WTC11 (cell line): ENCODE measurements at regions not wholly inside any gene's neighbourhood (a gene's known extent, or its start where the extent isn't known, plus 50 kb on each side); places are given as distances from the start of the nearest gene placed in this dataset.

Experiments used
- ATAC-seq: fragments of 200-7000 bp; cut with Tn5 transposase; 2 replicates; pipeline ENCODE4 v1.10.0; 2021; ENCODE audit warnings: mild to moderate bottlenecking, moderate library complexity
- CTCF ChIA-PET: fragments of 300-600 bp; sonication (Branson Sonifier 250); formaldehyde crosslinking; loops from one replicate; lab custom pipeline; 2021; ENCODE audit warnings: antibody characterized with exemption; lab: Charles Lee
- POLR2A ChIA-PET: fragments of 350-600 bp; sonication (Branson Sonifier 250); formaldehyde crosslinking; loops from one replicate; lab custom pipeline; 2021; ENCODE audit warnings: antibody characterized with exemption; lab: Charles Lee
- DNase-seq: peaks from one replicate; pipeline ENCODE4 v3.0.0; 2021; ENCODE audit warnings: low spot score
- H3K27ac Mint-ChIP-seq: 2 replicates; pipeline ENCODE4 v1.8.0; 2021; ENCODE audit warnings: mixed read lengths
- H3K27me3 Mint-ChIP-seq: 2 replicates; pipeline ENCODE4 v1.8.0; 2021; ENCODE audit warnings: low read depth, mild to moderate bottlenecking, moderate library complexity, mixed read lengths
- H3K36me3 Mint-ChIP-seq: 2 replicates; pipeline ENCODE4 v1.8.0; 2021; ENCODE audit warnings: mixed read lengths
- H3K4me1 Mint-ChIP-seq: 2 replicates; pipeline ENCODE4 v1.8.0; 2022; ENCODE audit warnings: mixed read lengths
- H3K4me3 Mint-ChIP-seq: 2 replicates; pipeline ENCODE4 v1.8.0; 2021; ENCODE audit warnings: mild to moderate bottlenecking, moderate library complexity, mixed read lengths
- H3K9me3 Mint-ChIP-seq: 2 replicates; pipeline ENCODE4 v1.8.0; 2021; ENCODE audit warnings: mixed read lengths
- CREB1 ChIP-seq: sonication (generic); formaldehyde crosslinking; IDR thresholded peaks from 2 replicates; pipeline ENCODE4 v1.8.0; 2023; ENCODE audit warnings: mild to moderate bottlenecking, missing genetic modification reagents
- E2F5 ChIP-seq: sonication (generic); formaldehyde crosslinking; IDR thresholded peaks from 2 replicates; pipeline ENCODE4 v1.8.1; 2022; ENCODE audit warnings: mild to moderate bottlenecking, moderate library complexity, missing genetic modification reagents
- GABPB1 ChIP-seq: sonication (generic); formaldehyde crosslinking; IDR thresholded peaks from 2 replicates; pipeline ENCODE4 v1.8.1; 2023; ENCODE audit warnings: mild to moderate bottlenecking, missing genetic modification reagents
- GRHL2 ChIP-seq: fragments of 250-450 bp; sonication (Bioruptor Pico); IDR thresholded peaks from 2 replicates; pipeline ENCODE4 v1.8.0; 2022; ENCODE audit warnings: mild to moderate bottlenecking, moderate library complexity; ENCODE audit not compliant: insufficient replicate concordance, severe bottlenecking
- GTF2I ChIP-seq: fragments of 250-450 bp; sonication (Bioruptor Pico); conservative IDR thresholded peaks from 2 replicates; pipeline ENCODE4 v1.4.0; 2021; ENCODE audit warnings: mild to moderate bottlenecking
- JAZF1 ChIP-seq: fragments of 250-450 bp; sonication (Bioruptor Pico); IDR thresholded peaks from 2 replicates; pipeline ENCODE4 v1.9.0; 2021; ENCODE audit warnings: moderate library complexity, mild to moderate bottlenecking, inconsistent platforms
- JUN ChIP-seq: sonication (generic); formaldehyde crosslinking; IDR thresholded peaks from 2 replicates; pipeline ENCODE4 v1.8.0; 2023; ENCODE audit warnings: mild to moderate bottlenecking, missing genetic modification reagents
- NR3C1 ChIP-seq: sonication (generic); formaldehyde crosslinking; conservative IDR thresholded peaks from 2 replicates; pipeline ENCODE4 v1.8.1; 2023; ENCODE audit warnings: low read depth, mild to moderate bottlenecking, missing genetic modification reagents
- OVOL2 ChIP-seq: fragments of 250-450 bp; sonication (Bioruptor Pico); IDR thresholded peaks from 2 replicates; pipeline ENCODE4 v1.9.0; 2021; ENCODE audit warnings: mild to moderate bottlenecking, borderline replicate concordance
- TEAD4 ChIP-seq: sonication (generic); formaldehyde crosslinking; IDR thresholded peaks from 2 replicates; pipeline ENCODE4 v1.8.0; 2022; ENCODE audit warnings: mild to moderate bottlenecking, missing genetic modification reagents
- ZBTB21 ChIP-seq: sonication (generic); formaldehyde crosslinking; IDR thresholded peaks from 2 replicates; pipeline ENCODE4 v1.8.1; 2023; ENCODE audit warnings: mild to moderate bottlenecking, missing genetic modification reagents, borderline replicate concordance
- ZBTB43 ChIP-seq: sonication (generic); formaldehyde crosslinking; IDR thresholded peaks from 2 replicates; pipeline ENCODE4 v1.8.1; 2023; ENCODE audit warnings: mild to moderate bottlenecking, missing genetic modification reagents
- ZNF219 ChIP-seq: sonication (generic); formaldehyde crosslinking; IDR thresholded peaks from 2 replicates; pipeline ENCODE4 v1.8.0; 2023; ENCODE audit warnings: missing genetic modification reagents, mild to moderate bottlenecking, borderline replicate concordance
- ZNF416 ChIP-seq: fragments of 250-450 bp; sonication (Bioruptor Pico); IDR thresholded peaks from 2 replicates; pipeline ENCODE4 v1.9.0; 2021; ENCODE audit warnings: mild to moderate bottlenecking, inconsistent platforms
- ZNF512 ChIP-seq: sonication (generic); formaldehyde crosslinking; IDR thresholded peaks from 2 replicates; pipeline ENCODE4 v1.8.1; 2022; ENCODE audit warnings: missing genetic modification reagents, borderline replicate concordance
- ZNF532 ChIP-seq: fragments of 250-450 bp; sonication (Bioruptor Pico); IDR thresholded peaks from 2 replicates; pipeline ENCODE4 v1.9.0; 2021; ENCODE audit warnings: mild to moderate bottlenecking, borderline replicate concordance
- TF ChIP-seq, protein P1 (sequence below): fragments of 250-450 bp; sonication (Bioruptor Pico); IDR thresholded peaks from 2 replicates; pipeline ENCODE4 v2.1.2; 2022; ENCODE audit warnings: mild to moderate bottlenecking, moderate library complexity
- TF ChIP-seq, protein P2 (sequence below): sonication (generic); formaldehyde crosslinking; IDR thresholded peaks from 2 replicates; pipeline ENCODE4 v1.8.0; 2022; ENCODE audit warnings: mild to moderate bottlenecking, missing genetic modification reagents
- TF ChIP-seq, protein P3 (sequence below): sonication (generic); formaldehyde crosslinking; IDR thresholded peaks from 2 replicates; pipeline ENCODE4 v1.8.1; 2023; ENCODE audit warnings: mild to moderate bottlenecking, moderate library complexity, missing genetic modification reagents

DNA sequence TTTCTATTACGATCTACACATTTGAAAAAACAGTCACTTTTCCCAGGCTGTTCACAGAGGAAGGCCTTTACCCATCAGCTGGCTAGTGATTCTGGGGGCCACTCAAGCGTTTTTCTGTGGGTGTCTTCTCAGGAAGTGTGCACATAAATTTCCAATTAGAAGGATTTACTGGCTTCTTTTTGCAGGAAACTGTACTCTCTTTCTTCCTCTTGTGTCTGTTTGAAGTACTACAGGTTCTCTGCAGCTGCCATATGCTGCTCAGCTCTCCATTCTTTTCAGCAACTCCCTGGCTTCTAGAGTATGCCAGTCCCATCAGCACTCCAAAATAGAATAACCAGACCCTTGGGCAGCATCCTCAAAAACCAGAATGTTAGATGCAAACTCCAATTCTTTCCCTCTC lies 110.4 kb upstream of the NAV3 start:
- H3K4me1 Mint-ChIP-seq: no peaks in the 10 kb centered on the region
- H3K4me3 Mint-ChIP-seq: no peak overlapping the region
- no peak for DNase-seq
- TF ChIP-seq TEAD4 (CRISPR knock-in tag) (no peak), ZNF532 (CRISPR knock-in tag) (no peak), NR3C1 (no peak), GTF2I (CRISPR knock-in tag) (no peak), E2F5 (no peak), ZNF219 (CRISPR knock-in tag) (no peak), OVOL2 (CRISPR knock-in tag) (no peak), ZNF416 (CRISPR knock-in tag) (no peak), ZNF512 (CRISPR knock-in tag) (no peak), CREB1 (no peak), GABPB1 (CRISPR knock-in tag) (no peak)
- TF ChIP-seq, protein P1, sequence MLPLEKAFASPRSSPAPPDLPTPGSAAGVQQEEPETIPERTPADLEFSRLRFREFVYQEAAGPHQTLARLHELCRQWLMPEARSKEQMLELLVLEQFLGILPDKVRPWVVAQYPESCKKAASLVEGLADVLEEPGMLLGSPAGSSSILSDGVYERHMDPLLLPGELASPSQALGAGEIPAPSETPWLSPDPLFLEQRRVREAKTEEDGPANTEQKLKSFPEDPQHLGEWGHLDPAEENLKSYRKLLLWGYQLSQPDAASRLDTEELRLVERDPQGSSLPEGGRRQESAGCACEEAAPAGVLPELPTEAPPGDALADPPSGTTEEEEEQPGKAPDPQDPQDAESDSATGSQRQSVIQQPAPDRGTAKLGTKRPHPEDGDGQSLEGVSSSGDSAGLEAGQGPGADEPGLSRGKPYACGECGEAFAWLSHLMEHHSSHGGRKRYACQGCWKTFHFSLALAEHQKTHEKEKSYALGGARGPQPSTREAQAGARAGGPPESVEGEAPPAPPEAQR (CRISPR knock-in tag): no peak
- TF ChIP-seq, protein P2, sequence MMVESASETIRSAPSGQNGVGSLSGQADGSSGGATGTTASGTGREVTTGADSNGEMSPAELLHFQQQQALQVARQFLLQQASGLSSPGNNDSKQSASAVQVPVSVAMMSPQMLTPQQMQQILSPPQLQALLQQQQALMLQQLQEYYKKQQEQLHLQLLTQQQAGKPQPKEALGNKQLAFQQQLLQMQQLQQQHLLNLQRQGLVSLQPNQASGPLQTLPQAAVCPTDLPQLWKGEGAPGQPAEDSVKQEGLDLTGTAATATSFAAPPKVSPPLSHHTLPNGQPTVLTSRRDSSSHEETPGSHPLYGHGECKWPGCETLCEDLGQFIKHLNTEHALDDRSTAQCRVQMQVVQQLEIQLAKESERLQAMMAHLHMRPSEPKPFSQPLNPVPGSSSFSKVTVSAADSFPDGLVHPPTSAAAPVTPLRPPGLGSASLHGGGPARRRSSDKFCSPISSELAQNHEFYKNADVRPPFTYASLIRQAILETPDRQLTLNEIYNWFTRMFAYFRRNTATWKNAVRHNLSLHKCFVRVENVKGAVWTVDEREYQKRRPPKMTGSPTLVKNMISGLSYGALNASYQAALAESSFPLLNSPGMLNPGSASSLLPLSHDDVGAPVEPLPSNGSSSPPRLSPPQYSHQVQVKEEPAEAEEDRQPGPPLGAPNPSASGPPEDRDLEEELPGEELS: no peak
- peaks cover 8% of the 10 kb centered on the region for H3K9me3 Mint-ChIP-seq
- no peak overlapping the region for H3K27ac Mint-ChIP-seq
- H3K27me3 Mint-ChIP-seq: no peaks in the 10 kb centered on the region
- no peaks in the 10 kb centered on the region for H3K36me3 Mint-ChIP-seq
- peak; percentile 93 for ATAC-seq
- POLR2A ChIA-PET: interaction anchor here (1.0 kb wide), 1 partner anchor 9 kb away, joined by 4 read pairs; no protein-coding TSS in a partner anchor
- CTCF ChIA-PET: interaction anchor here (0.8 to 1.9 kb wide), 5 partner anchors 9 to 568 kb away, joined by 3 to 26 read pairs (median 4); no protein-coding TSS in a partner anchor

DNA sequence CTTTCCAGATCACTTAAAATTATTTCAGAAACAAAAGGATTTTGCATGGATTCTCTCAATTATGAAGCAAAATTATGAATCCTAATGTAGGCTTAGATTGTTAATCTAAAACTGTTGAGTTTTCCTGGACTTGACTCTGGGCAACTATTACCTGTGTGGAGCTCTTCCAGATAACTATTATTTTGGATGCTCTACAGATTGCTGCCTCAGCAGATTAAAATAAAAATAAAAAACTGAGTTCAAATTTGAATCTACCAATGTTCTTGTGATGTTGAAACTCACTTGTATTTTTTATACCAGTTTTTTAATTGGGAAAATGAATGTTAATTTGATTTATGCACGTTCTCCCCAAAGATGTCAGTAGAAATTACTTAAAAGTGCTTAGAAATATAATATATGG lies 120.5 kb upstream of the NAV3 start:
- Mint-ChIP-seq H3K27me3 (no peaks in the 10 kb centered on the region), H3K9me3 (peaks cover 10% of the 10 kb centered on the region), H3K36me3 (peaks cover 2% of the 10 kb centered on the region), H3K27ac (no peak overlapping the region), H3K4me3 (no peak overlapping the region), H3K4me1 (0 out of 2 replicates have a peak, but pooled peaks cover 7% of the 10 kb centered on the region)
- POLR2A ChIA-PET: no interaction called here
- CTCF ChIA-PET: interaction anchor here (1.3 kb wide), 1 partner anchor 215 kb away, joined by 4 read pairs; no protein-coding TSS in a partner anchor
- DNase-seq (no peak), ATAC-seq (no peak)
- TF ChIP-seq ZNF219 (CRISPR knock-in tag): no peak
- TF ChIP-seq GRHL2 (CRISPR knock-in tag): no peak
- TF ChIP-seq, protein P3, sequence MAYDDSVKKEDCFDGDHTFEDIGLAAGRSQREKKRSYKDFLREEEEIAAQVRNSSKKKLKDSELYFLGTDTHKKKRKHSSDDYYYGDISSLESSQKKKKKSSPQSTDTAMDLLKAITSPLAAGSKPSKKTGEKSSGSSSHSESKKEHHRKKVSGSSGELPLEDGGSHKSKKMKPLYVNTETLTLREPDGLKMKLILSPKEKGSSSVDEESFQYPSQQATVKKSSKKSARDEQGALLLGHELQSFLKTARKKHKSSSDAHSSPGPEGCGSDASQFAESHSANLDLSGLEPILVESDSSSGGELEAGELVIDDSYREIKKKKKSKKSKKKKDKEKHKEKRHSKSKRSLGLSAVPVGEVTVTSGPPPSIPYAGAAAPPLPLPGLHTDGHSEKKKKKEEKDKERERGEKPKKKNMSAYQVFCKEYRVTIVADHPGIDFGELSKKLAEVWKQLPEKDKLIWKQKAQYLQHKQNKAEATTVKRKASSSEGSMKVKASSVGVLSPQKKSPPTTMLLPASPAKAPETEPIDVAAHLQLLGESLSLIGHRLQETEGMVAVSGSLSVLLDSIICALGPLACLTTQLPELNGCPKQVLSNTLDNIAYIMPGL (CRISPR knock-in tag): no peak
- no peak for TF ChIP-seq JUN (CRISPR knock-in tag)
- TF ChIP-seq, protein P2: no peak
- no peak for TF ChIP-seq ZBTB43 (CRISPR knock-in tag)
- no peak for TF ChIP-seq JAZF1 (CRISPR knock-in tag)
- TF ChIP-seq ZBTB21: no peak
